GM21367 (cell line): ENCODE measurements at regions not wholly inside any gene's neighbourhood (a gene's known extent, or its start where the extent isn't known, plus 50 kb on each side); places are given as distances from the start of the nearest gene placed in this dataset.
"Not testable (repeated sequence)": the region's sequence is repeated elsewhere in the genome, so short reads cannot be mapped to it uniquely, and the experiment has no call there.

Experiments used
- ATAC-seq: cut with Tn5 transposase; IDR thresholded peaks from one replicate; pipeline ENCODE4 v1.9.1; 2021; ENCODE audit not compliant: unreplicated experiment

GRCh38 chr2:210376694-210377093, 61.7 kb upstream of the MYL1 start:
- no peak for ATAC-seq

- no peak for ATAC-seq
Measured at GRCh38 chr2:210370562-210370961, 55.6 kb upstream of the MYL1 start.

- ATAC-seq: peak; percentile 41
Measured at GRCh38 chr2:210366675-210367080, 51.7 kb upstream of the MYL1 start.

- not testable (repeated sequence) for ATAC-seq
Measured at GRCh38 chr2:210365475-210365874, 50.5 kb upstream of the MYL1 start.
